ENCODE measurements at regions not wholly inside any gene's neighbourhood (a gene's known extent, or its start where the extent isn't known, plus 50 kb on each side); places are given as distances from the start of the nearest gene placed in this dataset.

GRCh38 chr10:55283031-55283430 lies 482.0 kb upstream of the PCDH15 start (continued):
- no peak for TF ChIP-seq TEAD4 (IDR thresholded peaks at IDR 0.05; ENCODE audit: low read depth, low read length)
- TF ChIP-seq CTCF (IDR thresholded peaks at IDR 0.05; ENCODE audit: control extremely low read depth in 1 of 3, insufficient read depth in 1 of 3, low read depth in 1 of 3, low read length in 3 of 3) = no peak
- TF ChIP-seq JUND (IDR thresholded peaks at IDR 0.05; ENCODE audit: low read length) = no peak
- no peak for TF ChIP-seq CBX5 (IDR thresholded peaks at IDR 0.05; ENCODE audit: low read depth, low read length)
- no peak for TF ChIP-seq RBBP5 (IDR thresholded peaks at IDR 0.05; ENCODE audit: borderline replicate concordance, low read depth, low read length)

Data from H1 (cell line).